OCI-LY1 (cell line): ENCODE measurements at regions not wholly inside any gene's neighbourhood (a gene's known extent, or its start where the extent isn't known, plus 50 kb on each side); places are given as distances from the start of the nearest gene placed in this dataset.
A peak's percentile ranks its signal among the peaks of the same experiment; 100 is the strongest.

Source experiments
- H2AFZ ChIP-seq: fragments of 200-600 bp; sonication (generic), shearing (Covaris generic); 2 replicates; pipeline ENCODE4 v1.6.0; 2014; ENCODE audit warnings: antibody characterized with exemption, mild to moderate bottlenecking, low read length
- H3F3A ChIP-seq: fragments of 200-600 bp; sonication (generic), shearing (Covaris generic); 2 replicates; pipeline ENCODE4 v1.6.0; 2014; ENCODE audit warnings: mild to moderate bottlenecking, antibody characterized with exemption, low read length, moderate library complexity; ENCODE audit not compliant: insufficient read depth
- H3K27ac ChIP-seq: fragments of 200-600 bp; sonication (generic); 2 replicates; pipeline ENCODE4 v1.5.1; 2014; ENCODE audit warnings: low read length, mixed run types, mild to moderate bottlenecking, low read depth; ENCODE audit not compliant: poor library complexity, severe bottlenecking
- H3K27me3 ChIP-seq: fragments of 200-600 bp; sonication (generic); 2 replicates; pipeline ENCODE4 v1.6.0; 2014; ENCODE audit warnings: antibody characterized with exemption, mild to moderate bottlenecking, low read length, moderate library complexity; ENCODE audit not compliant: insufficient read depth
- H3K36me3 ChIP-seq: fragments of 200-600 bp; sonication (generic); 2 replicates; pipeline ENCODE4 v1.6.1; 2014; ENCODE audit warnings: mild to moderate bottlenecking, antibody characterized with exemption, low read length, moderate library complexity, mixed read lengths; ENCODE audit not compliant: insufficient read depth
- H3K4me1 ChIP-seq: fragments of 200-600 bp; sonication (generic); 2 replicates; pipeline ENCODE4 v1.5.1; 2014; ENCODE audit warnings: mild to moderate bottlenecking, low read length, moderate library complexity; ENCODE audit not compliant: insufficient read depth, severe bottlenecking
- H3K4me2 ChIP-seq: fragments of 200-600 bp; sonication (generic), shearing (Covaris generic); 2 replicates; pipeline ENCODE4 v1.6.1; 2014; ENCODE audit warnings: low read length
- H3K4me3 ChIP-seq: fragments of 200-600 bp; sonication (generic); 2 replicates; pipeline ENCODE4 v1.5.1; 2014; ENCODE audit warnings: low read length, low read depth, mild to moderate bottlenecking, mixed read lengths; ENCODE audit not compliant: poor library complexity, severe bottlenecking
- H3K79me2 ChIP-seq: fragments of 200-600 bp; shearing (Covaris generic); 2 replicates; pipeline ENCODE4 v1.6.1; 2016; ENCODE audit warnings: mixed run types, low read length, mixed read lengths; ENCODE audit not compliant: insufficient read depth
- H3K9ac ChIP-seq: fragments of 200-600 bp; sonication (generic), shearing (Covaris generic); 2 replicates; pipeline ENCODE4 v1.6.1; 2014; ENCODE audit warnings: mild to moderate bottlenecking, low read length, mixed read lengths
- H3K9me2 ChIP-seq: fragments of 200-600 bp; sonication (generic), shearing (Covaris generic); 2 replicates; pipeline ENCODE4 v1.6.1; 2014; ENCODE audit warnings: low read depth, mild to moderate bottlenecking, low read length, mixed read lengths
- H3K9me3 ChIP-seq: fragments of 200-600 bp; shearing (Covaris generic); 2 replicates; pipeline ENCODE4 v1.6.1; 2014; ENCODE audit warnings: low read length, mixed read lengths
- H4K20me1 ChIP-seq: fragments of 200-600 bp; sonication (generic), shearing (Covaris generic); 2 replicates; pipeline ENCODE4 v1.6.0; 2016; ENCODE audit warnings: mild to moderate bottlenecking, low read length; ENCODE audit not compliant: insufficient read depth
- CTCF ChIP-seq: fragments of 200-600 bp; sonication (generic), shearing (Covaris generic); IDR thresholded peaks from 2 replicates; pipeline ENCODE4 v1.5.1; 2017; ENCODE audit warnings: mild to moderate bottlenecking, antibody characterized with exemption, low read length, moderate library complexity, mixed read lengths
- EZH2 ChIP-seq: fragments of 200-600 bp; sonication (generic), shearing (Covaris generic); IDR thresholded peaks from 2 replicates; pipeline ENCODE4 v1.8.0; 2017; ENCODE audit warnings: borderline replicate concordance, mixed run types, mild to moderate bottlenecking, antibody characterized with exemption, low read length, moderate library complexity, mixed read lengths

GRCh38 chr1:9453375-9453774 lies 85.9 kb upstream of the SLC25A33 start:
- peak overlapping the region; percentile 37; the same call in 1 of the 2 replicates for H3K4me2 ChIP-seq
- H3K36me3 ChIP-seq, result no peaks in the 10 kb centered on the region; the same call in 1 of the 2 replicates
- TF ChIP-seq CTCF (no peak), EZH2 (no peak)
- H3K9me3 ChIP-seq, result no peaks in the 10 kb centered on the region
- H2AFZ ChIP-seq, result no peak overlapping the region
- H3K9me2 ChIP-seq, result no peaks in the 10 kb centered on the region
- peak overlapping the region; percentile 61 for H3K27ac ChIP-seq
- no peaks in the 10 kb centered on the region; the same call in 1 of the 2 replicates for H3K27me3 ChIP-seq
- peaks cover 50% of the 10 kb centered on the region for H3K4me1 ChIP-seq
- no peaks in the 10 kb centered on the region for H3F3A ChIP-seq
- H4K20me1 ChIP-seq, result no peaks in the 10 kb centered on the region
- no peak overlapping the region for H3K4me3 ChIP-seq
- H3K9ac ChIP-seq, result no peak overlapping the region
- H3K79me2 ChIP-seq, result no peaks in the 10 kb centered on the region

- no peak overlapping the region for H3K4me3 ChIP-seq
- no peaks in the 10 kb centered on the region; the same call in 1 of the 2 replicates for H3K27me3 ChIP-seq
- H3K4me1 ChIP-seq, result peaks cover 45% of the 10 kb centered on the region
- peak overlapping the region; percentile 61 for H3K27ac ChIP-seq
- no peak overlapping the region for H2AFZ ChIP-seq
- no peaks in the 10 kb centered on the region; the same call in 1 of the 2 replicates for H3K36me3 ChIP-seq
- TF ChIP-seq CTCF (no peak), EZH2 (no peak)
- H3K79me2 ChIP-seq, result no peaks in the 10 kb centered on the region
- H3K4me2 ChIP-seq, result peak overlapping the region; percentile 37; the same call in 1 of the 2 replicates
- H3F3A ChIP-seq, result no peaks in the 10 kb centered on the region
- peak overlapping the region; percentile 12; the same call in 1 of the 2 replicates for H3K9ac ChIP-seq
- H3K9me2 ChIP-seq, result no peaks in the 10 kb centered on the region
- H4K20me1 ChIP-seq, result no peaks in the 10 kb centered on the region
- no peaks in the 10 kb centered on the region for H3K9me3 ChIP-seq
Measured at GRCh38 chr1:9453779-9454418, 85.4 kb upstream of the SLC25A33 start.

- peak overlapping the region; percentile 12; the same call in 1 of the 2 replicates for H3K9ac ChIP-seq
- no peaks in the 10 kb centered on the region for H3K9me2 ChIP-seq
- H4K20me1 ChIP-seq, result no peaks in the 10 kb centered on the region
- H3K9me3 ChIP-seq, result no peaks in the 10 kb centered on the region
- H3F3A ChIP-seq, result no peaks in the 10 kb centered on the region
- TF ChIP-seq EZH2 (no peak), CTCF (no peak)
- H3K27me3 ChIP-seq, result no peaks in the 10 kb centered on the region; the same call in 1 of the 2 replicates
- H3K4me1 ChIP-seq, result peaks cover 42% of the 10 kb centered on the region
- H3K4me3 ChIP-seq, result no peak overlapping the region
- H3K4me2 ChIP-seq, result peak overlapping the region; percentile 37; the same call in 1 of the 2 replicates
- no peaks in the 10 kb centered on the region for H3K79me2 ChIP-seq
- peak overlapping the region; percentile 61 for H3K27ac ChIP-seq
- no peak overlapping the region for H2AFZ ChIP-seq
- no peaks in the 10 kb centered on the region; the same call in 1 of the 2 replicates for H3K36me3 ChIP-seq
Measured at GRCh38 chr1:9454494-9455066, 84.7 kb upstream of the SLC25A33 start.
